Coronary artery (tissue), 2 donors: ENCODE measurements at regions not wholly inside any gene's neighbourhood (a gene's known extent, or its start where the extent isn't known, plus 50 kb on each side); places are given as distances from the start of the nearest gene placed in this dataset.

Experiments
- DNase-seq: peaks from one replicate; pipeline ENCODE4 v3.0.0-alpha.2; 2017; ENCODE audit warnings: low spot score
- H3K27ac ChIP-seq, 2 donors: fragments of 200-600 bp; sonication (generic); one replicate each; pipeline ENCODE4 v1.5.1; 2016 to 2019
- H3K4me3 ChIP-seq: fragments of 200-600 bp; sonication (generic); 2 replicates; pipeline ENCODE4 v1.5.1; 2016; ENCODE audit warnings: mild to moderate bottlenecking, moderate library complexity
- TF ChIP-seq, protein P1 (sequence below): fragments of 200-600 bp; sonication (generic); IDR thresholded peaks from one replicate; pipeline ENCODE4 v1.5.1; 2019; ENCODE audit warnings: antibody characterized with exemption

DNA sequence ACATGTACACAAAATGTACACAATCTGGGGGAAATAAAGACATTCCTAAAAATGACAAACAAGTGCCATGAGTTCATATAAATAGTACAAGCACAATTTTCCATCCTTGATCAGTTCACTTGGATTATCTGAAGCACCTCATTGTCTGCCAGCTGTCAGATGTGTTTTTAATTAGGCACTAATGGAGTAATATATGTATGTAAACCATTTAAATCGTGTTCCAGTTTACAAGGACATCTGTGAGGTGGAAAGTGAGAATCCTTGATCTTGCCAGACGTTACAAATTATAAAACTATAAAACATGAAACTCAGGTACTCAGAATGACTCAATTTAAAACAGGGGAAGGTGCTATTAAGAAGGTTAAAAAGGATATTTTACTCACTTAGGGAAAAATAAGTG, 1312.2 kb downstream of the PLA2G4A start:
- TF ChIP-seq, protein P1, sequence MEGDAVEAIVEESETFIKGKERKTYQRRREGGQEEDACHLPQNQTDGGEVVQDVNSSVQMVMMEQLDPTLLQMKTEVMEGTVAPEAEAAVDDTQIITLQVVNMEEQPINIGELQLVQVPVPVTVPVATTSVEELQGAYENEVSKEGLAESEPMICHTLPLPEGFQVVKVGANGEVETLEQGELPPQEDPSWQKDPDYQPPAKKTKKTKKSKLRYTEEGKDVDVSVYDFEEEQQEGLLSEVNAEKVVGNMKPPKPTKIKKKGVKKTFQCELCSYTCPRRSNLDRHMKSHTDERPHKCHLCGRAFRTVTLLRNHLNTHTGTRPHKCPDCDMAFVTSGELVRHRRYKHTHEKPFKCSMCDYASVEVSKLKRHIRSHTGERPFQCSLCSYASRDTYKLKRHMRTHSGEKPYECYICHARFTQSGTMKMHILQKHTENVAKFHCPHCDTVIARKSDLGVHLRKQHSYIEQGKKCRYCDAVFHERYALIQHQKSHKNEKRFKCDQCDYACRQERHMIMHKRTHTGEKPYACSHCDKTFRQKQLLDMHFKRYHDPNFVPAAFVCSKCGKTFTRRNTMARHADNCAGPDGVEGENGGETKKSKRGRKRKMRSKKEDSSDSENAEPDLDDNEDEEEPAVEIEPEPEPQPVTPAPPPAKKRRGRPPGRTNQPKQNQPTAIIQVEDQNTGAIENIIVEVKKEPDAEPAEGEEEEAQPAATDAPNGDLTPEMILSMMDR = no peak
- DNase-seq = no peak
- H3K27ac ChIP-seq = no peak overlapping the region
- no peak overlapping the region for H3K4me3 ChIP-seq

DNA sequence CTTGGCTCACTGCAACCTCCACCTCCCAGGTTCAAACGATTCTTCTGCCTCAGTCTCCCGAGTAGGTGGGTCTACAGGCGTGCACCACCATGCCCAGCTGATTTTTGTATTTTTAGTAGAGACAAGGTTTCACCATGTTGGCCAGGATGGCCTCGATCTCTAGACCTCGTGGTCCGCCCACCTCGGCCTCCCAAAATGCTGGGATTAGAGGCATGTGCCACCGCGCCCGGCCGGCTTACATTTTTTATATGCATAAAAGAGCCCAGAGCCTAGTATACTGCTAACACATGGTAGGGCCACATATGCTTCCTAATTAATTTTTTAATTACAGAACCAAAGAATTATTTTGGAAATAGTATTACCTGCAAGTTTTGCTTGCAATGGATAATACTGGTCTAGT, 1325.4 kb downstream of the PLA2G4A start:
- Histone ChIP-seq H3K27ac (no peak overlapping the region), H3K4me3 (no peak overlapping the region)
- no peak for DNase-seq
- TF ChIP-seq, protein P1 = no peak

DNA sequence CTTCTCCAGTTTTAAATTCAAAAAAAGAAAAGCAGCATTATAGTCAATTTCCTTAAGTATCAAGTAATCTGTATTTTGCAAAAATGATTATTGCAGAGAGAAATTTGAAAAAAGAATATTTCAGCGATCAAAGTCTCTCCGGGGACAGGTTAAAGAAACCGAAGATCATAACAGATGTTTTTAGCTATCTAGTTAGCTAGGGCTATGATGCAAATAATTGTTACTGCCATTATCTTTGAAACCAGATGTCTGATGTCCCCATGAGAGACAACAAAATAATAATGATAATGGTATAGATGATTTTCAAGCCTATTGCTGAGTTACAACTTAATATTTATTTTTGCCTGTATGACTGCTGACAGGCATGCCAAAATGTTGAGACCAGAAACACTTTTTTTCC, 1326.0 kb downstream of the PLA2G4A start:
- TF ChIP-seq, protein P1 = no peak
- Histone ChIP-seq H3K4me3 (no peak overlapping the region), H3K27ac (no peak overlapping the region)
- DNase-seq = no peak

DNA sequence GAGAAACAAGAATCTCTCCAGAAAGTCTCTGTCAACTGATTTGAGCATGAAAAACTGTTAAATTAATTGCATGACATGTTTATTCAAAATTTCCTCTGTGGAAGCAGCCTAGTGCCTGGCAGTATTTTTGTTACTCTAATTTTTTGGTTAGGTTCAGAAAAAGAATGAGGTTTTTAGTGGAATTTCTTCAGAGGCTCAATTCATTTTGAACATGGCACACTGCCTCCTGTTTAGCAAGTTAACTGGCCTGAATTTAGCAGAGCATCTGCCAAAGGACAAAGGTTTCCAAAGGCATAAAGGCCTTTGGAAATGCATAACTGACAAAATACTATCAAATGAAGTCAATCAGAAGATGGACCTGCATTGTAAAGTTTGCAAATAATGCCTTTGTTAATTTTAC, 1326.5 kb downstream of the PLA2G4A start:
- TF ChIP-seq, protein P1 = no peak
- H3K4me3 ChIP-seq = no peak overlapping the region
- DNase-seq = no peak
- no peak overlapping the region for H3K27ac ChIP-seq

DNA sequence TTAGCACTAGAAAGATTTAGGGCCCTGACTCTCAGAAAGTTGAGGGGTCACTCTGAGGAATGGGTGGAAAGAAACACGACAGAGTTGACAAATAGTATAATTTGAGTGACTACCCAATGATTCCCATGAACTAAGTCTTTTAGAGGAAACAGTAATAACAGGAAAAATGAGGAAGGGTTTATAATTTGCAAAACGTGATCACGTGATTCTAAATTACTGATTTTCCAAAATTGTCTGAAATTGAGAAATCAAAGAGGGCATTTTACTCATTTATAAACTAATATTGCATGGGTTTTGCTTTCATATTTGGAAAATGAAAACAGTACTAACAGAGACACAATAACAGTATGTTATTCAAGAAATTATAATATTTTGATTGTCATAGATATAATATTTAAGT, 1335.7 kb downstream of the PLA2G4A start:
- TF ChIP-seq, protein P1 = no peak
- Histone ChIP-seq H3K4me3 (no peak overlapping the region), H3K27ac (no peak overlapping the region)
- DNase-seq = no peak

DNA sequence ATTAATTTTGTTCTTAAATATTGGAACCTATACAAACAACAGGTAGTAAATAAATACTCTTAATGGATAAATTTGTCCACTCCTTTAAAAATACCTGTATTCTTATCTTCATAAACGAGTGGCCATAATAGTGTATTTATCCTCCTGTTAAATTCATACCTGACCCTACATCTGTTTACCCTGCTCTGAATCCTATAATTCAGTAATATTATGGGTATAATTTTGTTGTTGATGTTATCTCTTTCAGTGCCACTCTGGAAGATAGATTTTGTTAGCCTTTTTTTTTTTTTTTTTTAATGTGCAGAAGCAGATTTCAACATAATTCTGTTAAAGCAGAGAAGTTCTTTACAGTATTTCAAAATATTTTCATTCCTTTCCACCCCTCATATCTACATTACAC, 1337.9 kb downstream of the PLA2G4A start:
- DNase-seq = no peak
- no peak overlapping the region for H3K27ac ChIP-seq
- TF ChIP-seq, protein P1 = no peak
- no peak overlapping the region for H3K4me3 ChIP-seq

DNA sequence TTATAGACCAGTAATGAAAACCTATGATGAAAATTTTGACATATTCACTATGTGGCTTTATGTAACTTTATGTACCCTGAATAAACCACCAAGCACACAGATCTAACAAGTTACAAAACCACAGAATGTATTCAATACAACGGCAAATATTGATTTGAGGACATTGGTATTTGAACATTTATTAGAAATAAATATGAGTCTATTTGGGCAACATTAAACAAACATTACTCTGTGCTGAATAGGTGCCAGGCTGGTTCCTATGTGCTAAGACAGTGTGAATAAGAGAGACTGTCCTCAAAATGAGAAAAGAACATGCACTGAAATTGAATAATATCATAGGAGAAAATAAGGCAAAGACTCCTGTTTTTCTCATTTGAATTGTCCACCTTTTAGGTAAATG, 1341.2 kb downstream of the PLA2G4A start:
- TF ChIP-seq, protein P1 = no peak
- no peak overlapping the region for H3K4me3 ChIP-seq
- no peak for DNase-seq
- no peak overlapping the region for H3K27ac ChIP-seq
